CD4-positive, alpha-beta T cell (primary cell): ENCODE measurements at regions not wholly inside any gene's neighbourhood (a gene's known extent, or its start where the extent isn't known, plus 50 kb on each side); places are given as distances from the start of the nearest gene placed in this dataset.

Experiments used
- ATAC-seq: fragments of 200-7000 bp; cut with Tn5 transposase; one replicate; pipeline ENCODE4 v1.10.0; 2022; ENCODE audit warnings: mild to moderate bottlenecking; ENCODE audit not compliant: poor library complexity
- CTCF ChIA-PET: fragments of 350-600 bp; sonication (Branson Sonifier 250); formaldehyde crosslinking; loops from one replicate; lab custom pipeline; 2021; ENCODE audit warnings: antibody characterized with exemption, inconsistent platforms; lab: Charles Lee
- POLR2A ChIA-PET: fragments of 350-600 bp; sonication (Branson Sonifier 250); formaldehyde crosslinking; loops from one replicate; lab custom pipeline; 2021; ENCODE audit warnings: antibody characterized with exemption, inconsistent platforms; lab: Charles Lee
- DNase-seq, 14 experiments: peaks; one replicate each; pipeline ENCODE4 v3.0.0-alpha.2; 2013 to 2020; ENCODE audit warnings: mixed read lengths in 2 of 14
- H3K27ac ChIP-seq, 2 donors: one replicate each; pipeline versions ENCODE4 v1.5.1 to v1.7.0; 2013; ENCODE audit warnings: low read length in 2 of 2, low read depth in 1 of 2, mild to moderate bottlenecking in 1 of 2
- H3K27me3 ChIP-seq, 2 experiments: 1 replicate in 1 of 2; 2 replicates in 1 of 2; pipeline versions ENCODE4 v1.6.1 to v1.7.0; 2013; ENCODE audit warnings: low read length in 2 of 2, control low read depth in 1 of 2, mild to moderate bottlenecking in 1 of 2, moderate library complexity in 1 of 2; ENCODE audit not compliant: insufficient read depth in 2 of 2, control insufficient read depth in 1 of 2
- H3K36me3 ChIP-seq: one replicate; pipeline ENCODE4 v1.6.1; 2013; ENCODE audit warnings: low read length, control low read depth; ENCODE audit not compliant: insufficient read depth
- H3K4me1 ChIP-seq: one replicate; pipeline ENCODE4 v1.6.1; 2013; ENCODE audit warnings: low read length, control low read depth; ENCODE audit not compliant: insufficient read depth
- H3K4me3 ChIP-seq: one replicate; pipeline ENCODE4 v1.5.1; 2013; ENCODE audit warnings: mild to moderate bottlenecking, low read length, moderate library complexity
- H3K9me3 ChIP-seq, 2 experiments: 1 replicate in 1 of 2; 2 replicates in 1 of 2; pipeline versions ENCODE4 v1.6.1 to v1.7.0; 2013; ENCODE audit warnings: low read length in 2 of 2, mild to moderate bottlenecking in 2 of 2, control low read depth in 1 of 2, moderate library complexity in 1 of 2; ENCODE audit not compliant: control insufficient read depth in 1 of 2, insufficient read depth in 1 of 2
- H3K27ac Mint-ChIP-seq: one replicate; pipeline ENCODE4 v1.8.0; 2020; ENCODE audit warnings: mixed read lengths
- H3K27me3 Mint-ChIP-seq: one replicate; pipeline ENCODE4 v1.8.0; 2021; ENCODE audit warnings: mixed read lengths
- H3K36me3 Mint-ChIP-seq: one replicate; pipeline ENCODE4 v1.8.0; 2021; ENCODE audit warnings: low read depth, mixed read lengths
- H3K4me1 Mint-ChIP-seq: one replicate; pipeline ENCODE4 v1.8.0; 2021; ENCODE audit warnings: low read depth, mixed read lengths
- H3K4me3 Mint-ChIP-seq: one replicate; pipeline ENCODE4 v1.8.0; 2020; ENCODE audit warnings: mild to moderate bottlenecking, mixed read lengths
- H3K9me3 Mint-ChIP-seq: one replicate; pipeline ENCODE4 v1.8.0; 2020; ENCODE audit warnings: mixed read lengths
- CTCF ChIP-seq: fragments of 200-600 bp; IDR thresholded peaks from one replicate; pipeline ENCODE4 v1.8.0; 2022; ENCODE audit warnings: antibody characterized with exemption, mild to moderate bottlenecking
- intact Hi-C, 2 experiments: fragments of 100-400 bp; cut with DNase I in 1 of 2; cut with micrococcal nuclease in 1 of 2; formaldehyde crosslinking; loops; one replicate each; pipeline versions ENCODE4 v1.15.1 to v1.9.0; 2023 to 2025; cut with DNase I, micrococcal nuclease

DNA sequence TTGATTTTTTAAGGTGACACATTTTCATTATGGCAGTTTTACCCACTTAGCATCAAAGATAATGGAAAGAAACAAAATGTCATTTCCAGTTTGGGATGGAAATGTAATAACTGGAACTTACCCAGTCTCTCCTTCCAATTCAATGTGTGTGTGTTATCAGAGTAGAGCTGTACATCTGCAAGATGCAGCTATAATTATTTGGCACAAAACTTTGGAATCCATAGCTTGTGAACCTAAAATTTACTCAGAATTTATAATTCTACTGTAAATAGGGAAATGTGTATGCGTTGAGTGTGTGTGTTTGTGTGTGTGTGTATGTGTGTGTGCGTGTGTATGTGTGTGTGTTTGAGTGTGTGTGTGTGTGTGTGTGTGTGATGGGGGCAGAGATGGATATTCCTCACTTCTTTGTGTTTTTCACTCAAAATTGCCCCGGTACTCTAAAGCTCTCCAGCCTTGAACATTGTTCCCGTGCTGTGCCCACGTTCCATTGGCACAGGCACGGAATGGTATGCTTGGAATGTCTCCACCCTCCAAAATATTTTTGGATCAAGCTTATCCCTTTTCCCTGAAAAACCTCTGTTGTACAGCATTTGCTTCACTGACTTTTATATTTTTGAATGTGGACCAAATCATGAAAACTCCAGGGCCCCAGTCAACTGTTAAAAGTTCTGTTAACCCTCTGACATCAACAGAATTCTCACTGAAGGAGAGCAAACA, 150.2 kb upstream of the BMP4 start:
- ChIA-PET POLR2A (no interaction called here), CTCF (no interaction called here)
- no peak overlapping the region for H3K4me3 Mint-ChIP-seq
- no peak for ATAC-seq
- TF ChIP-seq CTCF: no peak
- no peak for DNase-seq
- no peaks in the 10 kb centered on the region for H3K9me3 ChIP-seq
- H3K27ac Mint-ChIP-seq: no peak overlapping the region
- no peaks in the 10 kb centered on the region for H3K4me1 ChIP-seq
- H3K9me3 Mint-ChIP-seq: no peaks in the 10 kb centered on the region
- H3K27ac ChIP-seq: no peak overlapping the region
- H3K4me1 Mint-ChIP-seq: no peaks in the 10 kb centered on the region
- H3K36me3 ChIP-seq: no peaks in the 10 kb centered on the region
- H3K36me3 Mint-ChIP-seq: no peaks in the 10 kb centered on the region
- intact Hi-C loops: no loop called here
- H3K4me3 ChIP-seq: no peak overlapping the region
- H3K27me3 ChIP-seq: no peaks in the 10 kb centered on the region
- H3K27me3 Mint-ChIP-seq: no peaks in the 10 kb centered on the region

- no peak for TF ChIP-seq CTCF
- Mint-ChIP-seq H3K4me1 (no peaks in the 10 kb centered on the region), H3K9me3 (peaks cover 5% of the 10 kb centered on the region), H3K4me3 (no peak overlapping the region), H3K27ac (no peak overlapping the region), H3K27me3 (no peaks in the 10 kb centered on the region), H3K36me3 (no peaks in the 10 kb centered on the region)
- Histone ChIP-seq H3K36me3 (no peaks in the 10 kb centered on the region), H3K4me3 (no peak overlapping the region), H3K9me3 (no peaks in the 10 kb centered on the region), H3K4me1 (no peaks in the 10 kb centered on the region), H3K27me3 (no peaks in the 10 kb centered on the region), H3K27ac (no peak overlapping the region)
- CTCF ChIA-PET: no interaction called here
- no peak for ATAC-seq
- DNase-seq: no peak
- intact Hi-C loops: no loop called here
- POLR2A ChIA-PET: no interaction called here
These were observed 152.2 kb upstream of the BMP4 start for GRCh38 chr14:54108481-54109471.

DNA sequence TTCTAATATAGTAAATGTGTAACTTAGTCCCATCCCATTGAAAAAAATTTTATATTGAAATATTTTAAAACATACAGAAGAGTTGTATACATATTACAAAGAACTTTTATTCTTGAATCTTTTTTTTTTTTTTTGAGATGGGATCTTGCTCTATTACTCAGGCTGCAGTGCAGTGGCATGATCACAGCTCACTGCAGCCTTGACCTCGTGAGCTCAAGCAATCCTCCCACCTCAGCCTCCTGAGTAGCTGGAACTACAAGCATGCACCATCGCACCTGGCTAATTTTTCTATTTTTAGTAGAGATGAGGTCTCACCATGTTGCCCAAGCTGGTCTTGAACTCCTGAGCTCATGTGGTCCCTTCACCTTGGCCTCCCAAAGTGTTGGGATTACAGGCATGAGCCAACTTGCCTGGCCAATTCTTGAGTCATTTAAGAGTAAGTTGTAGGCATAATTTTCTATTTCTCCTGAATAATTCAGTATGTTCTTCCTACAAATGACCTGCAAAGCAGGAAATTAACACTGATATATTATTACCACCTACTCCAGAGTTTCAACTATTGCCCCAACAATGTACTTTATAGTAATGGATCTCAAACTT, 153.0 kb upstream of the BMP4 start:
- no peaks in the 10 kb centered on the region for H3K4me1 Mint-ChIP-seq
- no peaks in the 10 kb centered on the region for H3K36me3 ChIP-seq
- H3K9me3 ChIP-seq: no peaks in the 10 kb centered on the region
- H3K27me3 ChIP-seq: no peaks in the 10 kb centered on the region
- DNase-seq: no peak
- no peaks in the 10 kb centered on the region for H3K36me3 Mint-ChIP-seq
- H3K27ac Mint-ChIP-seq: no peak overlapping the region
- no peak overlapping the region for H3K4me3 Mint-ChIP-seq
- H3K27me3 Mint-ChIP-seq: no peaks in the 10 kb centered on the region
- POLR2A ChIA-PET: no interaction called here
- no peak overlapping the region for H3K4me3 ChIP-seq
- H3K27ac ChIP-seq: no peak overlapping the region
- no peaks in the 10 kb centered on the region for H3K4me1 ChIP-seq
- no peak for ATAC-seq
- TF ChIP-seq CTCF: no peak
- intact Hi-C loops: no loop called here
- CTCF ChIA-PET: no interaction called here
- peaks cover 5% of the 10 kb centered on the region for H3K9me3 Mint-ChIP-seq
